ENCODE measurements at regions not wholly inside any gene's neighbourhood (a gene's known extent, or its start where the extent isn't known, plus 50 kb on each side); places are given as distances from the start of the nearest gene placed in this dataset.
A peak's percentile ranks its signal among the peaks of the same experiment; 100 is the strongest.
"Not testable (repeated sequence)": the region's sequence is repeated elsewhere in the genome, so short reads cannot be mapped to it uniquely, and the experiment has no call there.

- H3K36me3 ChIP-seq (ENCODE audit: insufficient read depth, low read length); H3K9ac ChIP-seq (ENCODE audit: low read depth, low read length); H3K9me3 ChIP-seq (ENCODE audit: control insufficient read depth, insufficient read depth, low read length): not testable (repeated sequence)
Measured at GRCh38 chr2:66632882-66633281, 198.0 kb downstream of the MEIS1 start.

GRCh38 chr2:66633631-66634030 is 198.7 kb downstream of the MEIS1 start:
- H3K4me1 ChIP-seq (ENCODE audit: insufficient read depth, low read length), result no peaks in the 10 kb centered on the region
- H3K9me3 ChIP-seq (ENCODE audit: control insufficient read depth, insufficient read depth, low read length), result peaks cover 3% of the 10 kb centered on the region; the same call in 1 of the 2 replicates
- H3K9ac ChIP-seq (ENCODE audit: low read depth, low read length), result no peak overlapping the region
- H3K36me3 ChIP-seq (ENCODE audit: insufficient read depth, low read length), result no peaks in the 10 kb centered on the region

More at GRCh38 chr2:66632882-66633281, 198.0 kb downstream of the MEIS1 start:
- H3K4me1 ChIP-seq (ENCODE audit: insufficient read depth, low read length), result not testable (repeated sequence)

- Histone ChIP-seq H3K4me1 (ENCODE audit: insufficient read depth, low read length) (no peaks in the 10 kb centered on the region), H3K9ac (ENCODE audit: low read depth, low read length) (no peak overlapping the region), H3K36me3 (ENCODE audit: insufficient read depth, low read length) (no peaks in the 10 kb centered on the region), H3K9me3 (ENCODE audit: control insufficient read depth, insufficient read depth, low read length) (peaks cover 3% of the 10 kb centered on the region; the same call in 1 of the 2 replicates)
Measured at GRCh38 chr2:66634784-66635183, 199.9 kb downstream of the MEIS1 start.

GRCh38 chr2:66641685-66642084 is 206.8 kb downstream of the MEIS1 start:
- Histone ChIP-seq H3K9me3 (ENCODE audit: control insufficient read depth, insufficient read depth, low read length) (no peaks in the 10 kb centered on the region), H3K9ac (ENCODE audit: low read depth, low read length) (no peak overlapping the region), H3K36me3 (ENCODE audit: insufficient read depth, low read length) (no peaks in the 10 kb centered on the region), H3K4me1 (ENCODE audit: insufficient read depth, low read length) (no peaks in the 10 kb centered on the region)

- not testable (repeated sequence) for H3K36me3 ChIP-seq (ENCODE audit: insufficient read depth, low read length); H3K4me1 ChIP-seq (ENCODE audit: insufficient read depth, low read length); H3K9me3 ChIP-seq (ENCODE audit: control insufficient read depth, insufficient read depth, low read length)
- peak overlapping the region; percentile 15; the same call in 1 of the 2 replicates for H3K9ac ChIP-seq (ENCODE audit: low read depth, low read length)
Measured at GRCh38 chr2:66648081-66648480, 213.2 kb downstream of the MEIS1 start.

GRCh38 chr2:66649006-66649405 is 214.1 kb downstream of the MEIS1 start:
- Histone ChIP-seq H3K9ac (ENCODE audit: low read depth, low read length) (no peak overlapping the region), H3K9me3 (ENCODE audit: control insufficient read depth, insufficient read depth, low read length) (no peaks in the 10 kb centered on the region), H3K4me1 (ENCODE audit: insufficient read depth, low read length) (no peaks in the 10 kb centered on the region), H3K36me3 (ENCODE audit: insufficient read depth, low read length) (no peaks in the 10 kb centered on the region)

GRCh38 chr2:66651295-66651694 is 216.4 kb downstream of the MEIS1 start:
- Histone ChIP-seq H3K4me1 (ENCODE audit: insufficient read depth, low read length) (no peaks in the 10 kb centered on the region), H3K9me3 (ENCODE audit: control insufficient read depth, insufficient read depth, low read length) (no peaks in the 10 kb centered on the region), H3K36me3 (ENCODE audit: insufficient read depth, low read length) (no peaks in the 10 kb centered on the region), H3K9ac (ENCODE audit: low read depth, low read length) (no peak overlapping the region)

GRCh38 chr2:66660804-66661203 is 225.9 kb downstream of the MEIS1 start:
- no peak overlapping the region for H3K9ac ChIP-seq (ENCODE audit: low read depth, low read length)
- no peaks in the 10 kb centered on the region for H3K36me3 ChIP-seq (ENCODE audit: insufficient read depth, low read length)
- no peaks in the 10 kb centered on the region for H3K4me1 ChIP-seq (ENCODE audit: insufficient read depth, low read length)
- peaks cover 4% of the 10 kb centered on the region; the same call in 1 of the 2 replicates for H3K9me3 ChIP-seq (ENCODE audit: control insufficient read depth, insufficient read depth, low read length)

GRCh38 chr2:66661253-66662173 is 226.6 kb downstream of the MEIS1 start:
- H3K9ac ChIP-seq (ENCODE audit: low read depth, low read length), result no peak overlapping the region
- no peaks in the 10 kb centered on the region for H3K4me1 ChIP-seq (ENCODE audit: insufficient read depth, low read length)
- H3K36me3 ChIP-seq (ENCODE audit: insufficient read depth, low read length), result no peaks in the 10 kb centered on the region
- H3K9me3 ChIP-seq (ENCODE audit: control insufficient read depth, insufficient read depth, low read length), result peaks cover 4% of the 10 kb centered on the region; the same call in 1 of the 2 replicates

GRCh38 chr2:66665124-66665984 is 230.4 kb downstream of the MEIS1 start:
- Histone ChIP-seq H3K9me3 (ENCODE audit: control insufficient read depth, insufficient read depth, low read length) (peaks cover 3% of the 10 kb centered on the region; the same call in 1 of the 2 replicates), H3K36me3 (ENCODE audit: insufficient read depth, low read length) (no peaks in the 10 kb centered on the region), H3K9ac (ENCODE audit: low read depth, low read length) (no peak overlapping the region), H3K4me1 (ENCODE audit: insufficient read depth, low read length) (peaks cover 8% of the 10 kb centered on the region; the same call in 1 of the 2 replicates)

- peaks cover 8% of the 10 kb centered on the region; the same call in 1 of the 2 replicates for H3K4me1 ChIP-seq (ENCODE audit: insufficient read depth, low read length)
- peaks cover 3% of the 10 kb centered on the region; the same call in 1 of the 2 replicates for H3K9me3 ChIP-seq (ENCODE audit: control insufficient read depth, insufficient read depth, low read length)
- H3K36me3 ChIP-seq (ENCODE audit: insufficient read depth, low read length), result no peaks in the 10 kb centered on the region
- no peak overlapping the region for H3K9ac ChIP-seq (ENCODE audit: low read depth, low read length)
Measured at GRCh38 chr2:66667301-66667700, 232.4 kb downstream of the MEIS1 start.

GRCh38 chr2:66673286-66673685 is 238.4 kb downstream of the MEIS1 start:
- H3K9me3 ChIP-seq (ENCODE audit: control insufficient read depth, insufficient read depth, low read length), result no peaks in the 10 kb centered on the region
- no peaks in the 10 kb centered on the region; the same call in 1 of the 2 replicates for H3K4me1 ChIP-seq (ENCODE audit: insufficient read depth, low read length)
- no peaks in the 10 kb centered on the region for H3K36me3 ChIP-seq (ENCODE audit: insufficient read depth, low read length)
- no peak overlapping the region for H3K9ac ChIP-seq (ENCODE audit: low read depth, low read length)

GRCh38 chr2:66674087-66674486 is 239.2 kb downstream of the MEIS1 start:
- H3K4me1 ChIP-seq (ENCODE audit: insufficient read depth, low read length), result no peaks in the 10 kb centered on the region; the same call in 1 of the 2 replicates
- no peaks in the 10 kb centered on the region for H3K9me3 ChIP-seq (ENCODE audit: control insufficient read depth, insufficient read depth, low read length)
- H3K9ac ChIP-seq (ENCODE audit: low read depth, low read length), result no peak overlapping the region
- H3K36me3 ChIP-seq (ENCODE audit: insufficient read depth, low read length), result no peaks in the 10 kb centered on the region

GRCh38 chr2:66675591-66675990 is 240.7 kb downstream of the MEIS1 start:
- Histone ChIP-seq H3K9ac (ENCODE audit: low read depth, low read length) (no peak overlapping the region), H3K4me1 (ENCODE audit: insufficient read depth, low read length) (peaks cover 4% of the 10 kb centered on the region; the same call in 1 of the 2 replicates), H3K9me3 (ENCODE audit: control insufficient read depth, insufficient read depth, low read length) (no peaks in the 10 kb centered on the region), H3K36me3 (ENCODE audit: insufficient read depth, low read length) (no peaks in the 10 kb centered on the region)

All from ES-I3 (cell line).